WTC11 (cell line): ENCODE measurements at regions not wholly inside any gene's neighbourhood (a gene's known extent, or its start where the extent isn't known, plus 50 kb on each side); places are given as distances from the start of the nearest gene placed in this dataset.

Experiments
- ATAC-seq: fragments of 200-7000 bp; cut with Tn5 transposase; 2 replicates; pipeline ENCODE4 v1.10.0; 2021; ENCODE audit warnings: mild to moderate bottlenecking, moderate library complexity
- CTCF ChIA-PET: fragments of 300-600 bp; sonication (Branson Sonifier 250); formaldehyde crosslinking; loops from one replicate; lab custom pipeline; 2021; ENCODE audit warnings: antibody characterized with exemption; lab: Charles Lee
- POLR2A ChIA-PET: fragments of 350-600 bp; sonication (Branson Sonifier 250); formaldehyde crosslinking; loops from one replicate; lab custom pipeline; 2021; ENCODE audit warnings: antibody characterized with exemption; lab: Charles Lee
- DNase-seq: peaks from one replicate; pipeline ENCODE4 v3.0.0; 2021; ENCODE audit warnings: low spot score
- H3K27ac Mint-ChIP-seq: 2 replicates; pipeline ENCODE4 v1.8.0; 2021; ENCODE audit warnings: mixed read lengths
- H3K27me3 Mint-ChIP-seq: 2 replicates; pipeline ENCODE4 v1.8.0; 2021; ENCODE audit warnings: low read depth, mild to moderate bottlenecking, moderate library complexity, mixed read lengths
- H3K36me3 Mint-ChIP-seq: 2 replicates; pipeline ENCODE4 v1.8.0; 2021; ENCODE audit warnings: mixed read lengths
- H3K4me1 Mint-ChIP-seq: 2 replicates; pipeline ENCODE4 v1.8.0; 2022; ENCODE audit warnings: mixed read lengths
- H3K4me3 Mint-ChIP-seq: 2 replicates; pipeline ENCODE4 v1.8.0; 2021; ENCODE audit warnings: mild to moderate bottlenecking, moderate library complexity, mixed read lengths
- H3K9me3 Mint-ChIP-seq: 2 replicates; pipeline ENCODE4 v1.8.0; 2021; ENCODE audit warnings: mixed read lengths
- ATF1 ChIP-seq: sonication (generic); formaldehyde crosslinking; IDR thresholded peaks from 2 replicates; pipeline ENCODE4 v1.8.1; 2023; ENCODE audit warnings: mild to moderate bottlenecking, moderate library complexity, missing genetic modification reagents
- ELF4 ChIP-seq: sonication (generic); formaldehyde crosslinking; IDR thresholded peaks from 2 replicates; pipeline ENCODE4 v1.8.1; 2022; ENCODE audit warnings: low read depth, mild to moderate bottlenecking, moderate library complexity, missing genetic modification reagents
- FOXK1 ChIP-seq: sonication (generic); formaldehyde crosslinking; IDR thresholded peaks from 2 replicates; pipeline ENCODE4 v1.8.0; 2022; ENCODE audit warnings: mild to moderate bottlenecking, moderate library complexity, missing genetic modification reagents
- FOXP1 ChIP-seq: sonication (generic); formaldehyde crosslinking; IDR thresholded peaks from 2 replicates; pipeline ENCODE4 v1.8.0; 2022; ENCODE audit warnings: missing genetic modification reagents, mild to moderate bottlenecking, moderate library complexity, borderline replicate concordance
- GABPB1 ChIP-seq: sonication (generic); formaldehyde crosslinking; IDR thresholded peaks from 2 replicates; pipeline ENCODE4 v1.8.1; 2023; ENCODE audit warnings: mild to moderate bottlenecking, missing genetic modification reagents
- GTF2I ChIP-seq: fragments of 250-450 bp; sonication (Bioruptor Pico); conservative IDR thresholded peaks from 2 replicates; pipeline ENCODE4 v1.4.0; 2021; ENCODE audit warnings: mild to moderate bottlenecking
- HMGA2 ChIP-seq: fragments of 250-450 bp; sonication (Bioruptor Pico); IDR thresholded peaks from 2 replicates; pipeline ENCODE4 v1.4.0; 2021; ENCODE audit warnings: mild to moderate bottlenecking, moderate library complexity
- IRF2 ChIP-seq: sonication (generic); formaldehyde crosslinking; IDR thresholded peaks from 2 replicates; pipeline ENCODE4 v1.8.0; 2022; ENCODE audit warnings: low read depth, missing genetic modification reagents, borderline replicate concordance
- NFYB ChIP-seq: sonication (generic); formaldehyde crosslinking; conservative IDR thresholded peaks from 2 replicates; pipeline ENCODE4 v1.8.0; 2022; ENCODE audit warnings: low read depth, missing genetic modification reagents
- NR3C1 ChIP-seq: sonication (generic); formaldehyde crosslinking; conservative IDR thresholded peaks from 2 replicates; pipeline ENCODE4 v1.8.1; 2023; ENCODE audit warnings: low read depth, mild to moderate bottlenecking, missing genetic modification reagents
- OVOL2 ChIP-seq: fragments of 250-450 bp; sonication (Bioruptor Pico); IDR thresholded peaks from 2 replicates; pipeline ENCODE4 v1.9.0; 2021; ENCODE audit warnings: mild to moderate bottlenecking, borderline replicate concordance
- SMAD4 ChIP-seq: sonication (generic); formaldehyde crosslinking; IDR thresholded peaks from 2 replicates; pipeline ENCODE4 v1.8.0; 2022; ENCODE audit warnings: mild to moderate bottlenecking, missing genetic modification reagents
- ZNF121 ChIP-seq: sonication (generic); formaldehyde crosslinking; IDR thresholded peaks from 2 replicates; pipeline ENCODE4 v1.8.0; 2023; ENCODE audit warnings: missing genetic modification reagents
- ZNF263 ChIP-seq: sonication (generic); formaldehyde crosslinking; IDR thresholded peaks from 2 replicates; pipeline ENCODE4 v1.8.1; 2022; ENCODE audit warnings: low read depth, mild to moderate bottlenecking, moderate library complexity, missing genetic modification reagents
- TF ChIP-seq, protein P1 (sequence below): sonication (generic); formaldehyde crosslinking; IDR thresholded peaks from 2 replicates; pipeline ENCODE4 v1.8.1; 2022; ENCODE audit warnings: low read depth, missing genetic modification reagents, borderline replicate concordance
- TF ChIP-seq, protein P2 (sequence below): fragments of 250-450 bp; sonication (Bioruptor Pico); conservative IDR thresholded peaks from 2 replicates; pipeline ENCODE4 v1.9.0; 2021; ENCODE audit warnings: mild to moderate bottlenecking
- TF ChIP-seq, protein P3 (sequence below): sonication (generic); formaldehyde crosslinking; IDR thresholded peaks from 2 replicates; pipeline ENCODE4 v1.8.1; 2022; ENCODE audit warnings: mild to moderate bottlenecking, missing genetic modification reagents, moderate library complexity, borderline replicate concordance
- TF ChIP-seq, protein P4 (sequence below): sonication (generic); formaldehyde crosslinking; IDR thresholded peaks from 2 replicates; pipeline ENCODE4 v1.8.0; 2022; ENCODE audit warnings: mild to moderate bottlenecking, missing genetic modification reagents
- TF ChIP-seq, protein P5 (sequence below): sonication (generic); formaldehyde crosslinking; conservative IDR thresholded peaks from 2 replicates; pipeline ENCODE4 v1.8.1; 2023; ENCODE audit warnings: mild to moderate bottlenecking, low read depth, missing genetic modification reagents, moderate library complexity
- TF ChIP-seq, protein P6 (sequence below): fragments of 250-450 bp; sonication (Bioruptor Pico); IDR thresholded peaks from 2 replicates; pipeline ENCODE4 v1.8.0; 2021; ENCODE audit warnings: mild to moderate bottlenecking

DNA sequence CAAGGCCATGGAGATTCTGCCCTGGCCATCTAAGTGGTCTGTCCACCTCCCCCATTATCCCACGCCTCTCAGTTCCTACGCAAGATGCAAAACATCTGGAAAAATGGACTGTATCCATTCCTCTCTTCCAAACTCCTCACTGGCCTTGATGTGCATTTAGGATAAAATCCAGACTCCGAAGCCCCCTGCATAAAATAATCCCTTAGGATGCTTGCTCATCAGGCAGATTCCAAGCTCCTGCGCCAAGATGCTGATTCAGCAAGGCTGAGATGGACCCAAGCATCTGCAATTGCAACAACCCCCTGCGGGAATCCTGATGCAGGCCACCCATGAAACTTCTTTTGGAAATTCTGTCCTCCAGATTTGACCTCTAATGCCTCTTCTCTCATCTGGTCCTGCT lies 81.6 kb downstream of the SPRING1 start (continued):
- TF ChIP-seq, protein P1, sequence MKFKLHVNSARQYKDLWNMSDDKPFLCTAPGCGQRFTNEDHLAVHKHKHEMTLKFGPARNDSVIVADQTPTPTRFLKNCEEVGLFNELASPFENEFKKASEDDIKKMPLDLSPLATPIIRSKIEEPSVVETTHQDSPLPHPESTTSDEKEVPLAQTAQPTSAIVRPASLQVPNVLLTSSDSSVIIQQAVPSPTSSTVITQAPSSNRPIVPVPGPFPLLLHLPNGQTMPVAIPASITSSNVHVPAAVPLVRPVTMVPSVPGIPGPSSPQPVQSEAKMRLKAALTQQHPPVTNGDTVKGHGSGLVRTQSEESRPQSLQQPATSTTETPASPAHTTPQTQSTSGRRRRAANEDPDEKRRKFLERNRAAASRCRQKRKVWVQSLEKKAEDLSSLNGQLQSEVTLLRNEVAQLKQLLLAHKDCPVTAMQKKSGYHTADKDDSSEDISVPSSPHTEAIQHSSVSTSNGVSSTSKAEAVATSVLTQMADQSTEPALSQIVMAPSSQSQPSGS (CRISPR knock-in tag) = no peak

DNA sequence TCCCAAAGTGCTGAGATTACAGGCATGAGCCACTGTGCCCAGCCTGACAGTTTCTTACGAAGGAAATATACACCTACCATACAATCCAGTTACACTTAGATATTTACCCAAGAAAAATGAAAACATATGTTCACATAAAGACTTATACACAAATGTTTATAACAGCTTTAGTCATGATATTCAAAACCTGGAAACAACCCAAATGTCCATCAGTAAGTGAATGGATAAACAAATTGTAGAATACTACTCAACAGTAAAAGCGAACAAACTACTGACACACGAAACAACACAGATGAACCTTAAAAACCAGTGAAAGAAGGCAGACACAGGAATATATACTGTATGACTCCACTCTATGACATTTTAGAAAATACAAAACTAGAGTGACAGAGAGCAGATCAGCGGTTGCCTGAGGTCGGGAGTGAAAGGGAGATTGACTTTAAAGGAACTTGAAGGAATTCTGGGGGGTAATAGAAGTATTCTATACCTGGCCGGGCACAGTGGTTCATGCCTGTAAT lies 83.6 kb downstream of the SPRING1 start:
- TF ChIP-seq, protein P2, sequence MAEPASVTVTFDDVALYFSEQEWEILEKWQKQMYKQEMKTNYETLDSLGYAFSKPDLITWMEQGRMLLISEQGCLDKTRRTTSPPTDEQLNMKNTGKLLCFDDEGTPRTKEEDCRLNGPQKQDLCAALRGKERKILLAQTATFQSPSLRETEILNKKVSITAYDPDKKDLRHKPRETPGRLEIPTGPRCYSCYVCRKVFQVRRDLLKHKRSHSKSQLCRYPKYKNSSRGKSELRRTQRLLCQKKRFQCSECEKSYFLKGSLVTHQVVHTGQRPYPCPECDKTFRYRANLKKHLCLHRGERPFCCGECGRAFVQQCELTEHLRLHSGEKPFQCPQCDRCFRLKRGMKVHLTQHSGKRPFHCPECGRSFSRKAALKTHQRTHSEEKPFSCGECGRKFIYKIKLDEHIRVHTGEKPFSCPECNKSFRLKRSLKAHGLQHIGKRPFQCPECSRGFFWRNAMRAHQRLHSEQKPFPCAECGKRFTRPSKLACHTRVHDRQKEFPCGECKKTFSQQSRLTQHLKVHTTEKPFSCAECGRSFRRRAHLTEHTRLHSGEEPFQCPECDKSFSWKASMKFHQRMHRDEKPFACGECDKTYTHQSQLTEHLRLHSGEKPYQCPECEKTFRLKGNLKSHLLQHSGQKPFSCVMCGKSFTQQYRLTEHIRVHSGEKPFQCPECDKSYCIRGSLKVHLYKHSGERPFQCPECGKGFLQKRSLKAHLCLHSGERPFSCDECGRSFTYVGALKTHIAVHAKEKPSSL (CRISPR knock-in tag) = no peak
- TF ChIP-seq, protein P3, sequence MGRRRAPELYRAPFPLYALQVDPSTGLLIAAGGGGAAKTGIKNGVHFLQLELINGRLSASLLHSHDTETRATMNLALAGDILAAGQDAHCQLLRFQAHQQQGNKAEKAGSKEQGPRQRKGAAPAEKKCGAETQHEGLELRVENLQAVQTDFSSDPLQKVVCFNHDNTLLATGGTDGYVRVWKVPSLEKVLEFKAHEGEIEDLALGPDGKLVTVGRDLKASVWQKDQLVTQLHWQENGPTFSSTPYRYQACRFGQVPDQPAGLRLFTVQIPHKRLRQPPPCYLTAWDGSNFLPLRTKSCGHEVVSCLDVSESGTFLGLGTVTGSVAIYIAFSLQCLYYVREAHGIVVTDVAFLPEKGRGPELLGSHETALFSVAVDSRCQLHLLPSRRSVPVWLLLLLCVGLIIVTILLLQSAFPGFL (CRISPR knock-in tag) = no peak
- TF ChIP-seq ZNF121 (CRISPR knock-in tag) (no peak), ATF1 (CRISPR knock-in tag) (no peak), GABPB1 (CRISPR knock-in tag) (no peak), SMAD4 (no peak), OVOL2 (CRISPR knock-in tag) (no peak), NR3C1 (CRISPR knock-in tag) (no peak), IRF2 (CRISPR knock-in tag) (no peak), ZNF263 (no peak), HMGA2 (CRISPR knock-in tag) (no peak), FOXK1 (CRISPR knock-in tag) (no peak), GTF2I (CRISPR knock-in tag) (no peak), FOXP1 (CRISPR knock-in tag) (no peak), ELF4 (CRISPR knock-in tag) (no peak), NFYB (no peak)
- TF ChIP-seq, protein P4, sequence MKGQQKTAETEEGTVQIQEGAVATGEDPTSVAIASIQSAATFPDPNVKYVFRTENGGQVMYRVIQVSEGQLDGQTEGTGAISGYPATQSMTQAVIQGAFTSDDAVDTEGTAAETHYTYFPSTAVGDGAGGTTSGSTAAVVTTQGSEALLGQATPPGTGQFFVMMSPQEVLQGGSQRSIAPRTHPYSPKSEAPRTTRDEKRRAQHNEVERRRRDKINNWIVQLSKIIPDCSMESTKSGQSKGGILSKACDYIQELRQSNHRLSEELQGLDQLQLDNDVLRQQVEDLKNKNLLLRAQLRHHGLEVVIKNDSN (CRISPR knock-in tag) = no peak
- TF ChIP-seq, protein P5, sequence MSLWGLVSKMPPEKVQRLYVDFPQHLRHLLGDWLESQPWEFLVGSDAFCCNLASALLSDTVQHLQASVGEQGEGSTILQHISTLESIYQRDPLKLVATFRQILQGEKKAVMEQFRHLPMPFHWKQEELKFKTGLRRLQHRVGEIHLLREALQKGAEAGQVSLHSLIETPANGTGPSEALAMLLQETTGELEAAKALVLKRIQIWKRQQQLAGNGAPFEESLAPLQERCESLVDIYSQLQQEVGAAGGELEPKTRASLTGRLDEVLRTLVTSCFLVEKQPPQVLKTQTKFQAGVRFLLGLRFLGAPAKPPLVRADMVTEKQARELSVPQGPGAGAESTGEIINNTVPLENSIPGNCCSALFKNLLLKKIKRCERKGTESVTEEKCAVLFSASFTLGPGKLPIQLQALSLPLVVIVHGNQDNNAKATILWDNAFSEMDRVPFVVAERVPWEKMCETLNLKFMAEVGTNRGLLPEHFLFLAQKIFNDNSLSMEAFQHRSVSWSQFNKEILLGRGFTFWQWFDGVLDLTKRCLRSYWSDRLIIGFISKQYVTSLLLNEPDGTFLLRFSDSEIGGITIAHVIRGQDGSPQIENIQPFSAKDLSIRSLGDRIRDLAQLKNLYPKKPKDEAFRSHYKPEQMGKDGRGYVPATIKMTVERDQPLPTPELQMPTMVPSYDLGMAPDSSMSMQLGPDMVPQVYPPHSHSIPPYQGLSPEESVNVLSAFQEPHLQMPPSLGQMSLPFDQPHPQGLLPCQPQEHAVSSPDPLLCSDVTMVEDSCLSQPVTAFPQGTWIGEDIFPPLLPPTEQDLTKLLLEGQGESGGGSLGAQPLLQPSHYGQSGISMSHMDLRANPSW = no peak
- TF ChIP-seq, protein P6, sequence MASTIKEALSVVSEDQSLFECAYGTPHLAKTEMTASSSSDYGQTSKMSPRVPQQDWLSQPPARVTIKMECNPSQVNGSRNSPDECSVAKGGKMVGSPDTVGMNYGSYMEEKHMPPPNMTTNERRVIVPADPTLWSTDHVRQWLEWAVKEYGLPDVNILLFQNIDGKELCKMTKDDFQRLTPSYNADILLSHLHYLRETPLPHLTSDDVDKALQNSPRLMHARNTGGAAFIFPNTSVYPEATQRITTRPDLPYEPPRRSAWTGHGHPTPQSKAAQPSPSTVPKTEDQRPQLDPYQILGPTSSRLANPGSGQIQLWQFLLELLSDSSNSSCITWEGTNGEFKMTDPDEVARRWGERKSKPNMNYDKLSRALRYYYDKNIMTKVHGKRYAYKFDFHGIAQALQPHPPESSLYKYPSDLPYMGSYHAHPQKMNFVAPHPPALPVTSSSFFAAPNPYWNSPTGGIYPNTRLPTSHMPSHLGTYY (CRISPR knock-in tag) = no peak
- POLR2A ChIA-PET = no interaction called here
- Mint-ChIP-seq H3K27ac (no peak overlapping the region), H3K4me3 (no peak overlapping the region), H3K9me3 (peaks cover 17% of the 10 kb centered on the region), H3K36me3 (no peaks in the 10 kb centered on the region), H3K4me1 (peaks cover 33% of the 10 kb centered on the region), H3K27me3 (peaks cover 5% of the 10 kb centered on the region)
- no peak for DNase-seq
- CTCF ChIA-PET = no interaction called here
- no peak for ATAC-seq
